Lower leg skin (tissue), 3 donors: ENCODE measurements at regions not wholly inside any gene's neighbourhood (a gene's known extent, or its start where the extent isn't known, plus 50 kb on each side); places are given as distances from the start of the nearest gene placed in this dataset.

Experiments
- POLR2A ChIP-seq, 2 donors: fragments of 450-650 bp; IDR thresholded peaks; one replicate each; pipeline ENCODE4 v1.6.1; 2016 to 2017; ENCODE audit warnings: antibody characterized with exemption in 2 of 2, mild to moderate bottlenecking in 1 of 2, moderate library complexity in 1 of 2
- TF ChIP-seq, protein P1 (sequence below), 3 donors: fragments of 450-650 bp; IDR thresholded peaks; one replicate each; pipeline ENCODE4 v1.5.1; 2016; ENCODE audit warnings: antibody characterized with exemption in 3 of 3, mild to moderate bottlenecking in 3 of 3, moderate library complexity in 2 of 3

- no peak for TF ChIP-seq POLR2A (IDR thresholded peaks at IDR 0.05)
- TF ChIP-seq, protein P1, sequence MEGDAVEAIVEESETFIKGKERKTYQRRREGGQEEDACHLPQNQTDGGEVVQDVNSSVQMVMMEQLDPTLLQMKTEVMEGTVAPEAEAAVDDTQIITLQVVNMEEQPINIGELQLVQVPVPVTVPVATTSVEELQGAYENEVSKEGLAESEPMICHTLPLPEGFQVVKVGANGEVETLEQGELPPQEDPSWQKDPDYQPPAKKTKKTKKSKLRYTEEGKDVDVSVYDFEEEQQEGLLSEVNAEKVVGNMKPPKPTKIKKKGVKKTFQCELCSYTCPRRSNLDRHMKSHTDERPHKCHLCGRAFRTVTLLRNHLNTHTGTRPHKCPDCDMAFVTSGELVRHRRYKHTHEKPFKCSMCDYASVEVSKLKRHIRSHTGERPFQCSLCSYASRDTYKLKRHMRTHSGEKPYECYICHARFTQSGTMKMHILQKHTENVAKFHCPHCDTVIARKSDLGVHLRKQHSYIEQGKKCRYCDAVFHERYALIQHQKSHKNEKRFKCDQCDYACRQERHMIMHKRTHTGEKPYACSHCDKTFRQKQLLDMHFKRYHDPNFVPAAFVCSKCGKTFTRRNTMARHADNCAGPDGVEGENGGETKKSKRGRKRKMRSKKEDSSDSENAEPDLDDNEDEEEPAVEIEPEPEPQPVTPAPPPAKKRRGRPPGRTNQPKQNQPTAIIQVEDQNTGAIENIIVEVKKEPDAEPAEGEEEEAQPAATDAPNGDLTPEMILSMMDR (IDR thresholded peaks at IDR 0.05): no peak
Observed at GRCh38 chr4:135804785-135805184, 1603.2 kb upstream of the PABPC4L start.
